ENCODE measurements at regions not wholly inside any gene's neighbourhood (a gene's known extent, or its start where the extent isn't known, plus 50 kb on each side); places are given as distances from the start of the nearest gene placed in this dataset.
"Not testable (repeated sequence)": the region's sequence is repeated elsewhere in the genome, so short reads cannot be mapped to it uniquely, and the experiment has no call there.

- DNase-seq (ENCODE audit: low read depth in 4 of 4, low spot score in 2 of 4): no peak
Measured at GRCh38 chr19:5290336-5291262, 50.0 kb downstream of the PTPRS start.

DNA sequence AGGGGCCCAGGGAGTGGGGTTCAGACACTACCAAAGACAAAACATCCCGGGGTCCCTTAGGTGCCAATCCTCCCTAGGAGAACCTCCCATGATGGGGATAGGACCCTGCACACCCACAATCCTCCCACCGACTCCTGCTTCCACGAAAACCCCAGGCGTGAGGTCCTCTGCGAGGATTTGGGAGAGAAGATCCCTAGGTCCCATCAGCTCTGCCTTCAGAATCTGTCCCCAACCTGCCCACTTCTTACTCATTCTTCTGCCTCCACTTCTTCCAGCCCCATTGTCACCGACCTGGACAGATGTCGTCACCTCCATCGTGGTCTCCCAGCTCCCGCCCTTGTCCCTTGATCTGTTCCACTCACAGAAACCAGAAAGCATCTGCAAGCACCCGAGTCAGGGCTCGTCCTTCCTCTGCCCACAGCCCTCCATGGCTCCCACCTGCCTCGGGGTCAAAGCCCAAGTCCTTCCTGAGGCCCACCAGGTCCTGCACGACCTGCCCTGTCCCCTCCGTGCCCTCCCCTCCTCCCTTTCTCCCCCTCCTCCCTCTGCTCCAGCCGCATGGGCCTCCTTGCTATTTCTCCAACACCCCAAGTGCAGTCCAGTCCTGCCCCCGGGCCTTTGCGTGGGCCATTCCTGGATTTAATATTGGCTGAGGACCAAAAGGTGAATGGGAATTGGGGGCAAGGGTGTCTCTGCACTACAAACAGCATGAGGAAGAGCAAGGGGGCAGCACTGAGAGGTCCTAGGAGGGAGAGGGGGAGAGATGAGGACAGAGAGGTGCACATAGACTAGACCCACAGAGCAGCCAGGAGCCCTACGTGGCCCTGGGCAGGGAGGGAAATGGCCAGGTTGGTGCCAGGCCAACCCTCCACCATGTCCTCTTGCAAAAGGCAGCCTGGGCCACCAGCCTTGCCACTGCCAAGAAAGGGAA, 51.3 kb downstream of the PTPRS start:
- no peak for DNase-seq (ENCODE audit: low read depth in 4 of 4, low spot score in 2 of 4)

- DNase-seq (ENCODE audit: low read depth in 4 of 4, low spot score in 2 of 4): no peak
Measured at GRCh38 chr19:5288347-5288739, 52.3 kb downstream of the PTPRS start.

DNA sequence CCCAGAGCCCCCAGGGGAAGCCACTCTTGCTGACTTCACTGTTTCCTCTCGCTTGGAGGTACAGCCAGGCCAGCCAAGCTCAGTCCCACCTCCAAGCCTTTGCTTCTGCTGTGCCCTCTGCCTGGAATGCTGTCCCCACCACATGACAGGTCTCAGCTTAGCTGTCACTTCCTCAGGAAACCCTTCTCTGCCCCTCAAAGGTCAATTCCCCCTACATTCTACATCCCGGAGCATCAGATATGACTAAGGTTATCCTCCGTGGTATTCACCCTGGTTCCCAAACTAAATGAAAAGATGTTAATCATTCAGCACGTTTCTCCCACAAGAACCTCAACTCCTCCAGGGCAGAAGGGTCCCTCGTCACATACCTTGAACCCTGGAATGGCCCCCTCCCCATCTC, 53.5 kb downstream of the PTPRS start:
- DNase-seq (ENCODE audit: low read depth in 4 of 4, low spot score in 2 of 4): no peak

GRCh38 chr19:5286465-5287029, 54.1 kb downstream of the PTPRS start:
- DNase-seq (ENCODE audit: low read depth in 4 of 4, low spot score in 2 of 4): no peak

GRCh38 chr19:5285955-5286354, 54.7 kb downstream of the PTPRS start:
- DNase-seq (ENCODE audit: low read depth in 4 of 4, low spot score in 2 of 4): no peak

DNA sequence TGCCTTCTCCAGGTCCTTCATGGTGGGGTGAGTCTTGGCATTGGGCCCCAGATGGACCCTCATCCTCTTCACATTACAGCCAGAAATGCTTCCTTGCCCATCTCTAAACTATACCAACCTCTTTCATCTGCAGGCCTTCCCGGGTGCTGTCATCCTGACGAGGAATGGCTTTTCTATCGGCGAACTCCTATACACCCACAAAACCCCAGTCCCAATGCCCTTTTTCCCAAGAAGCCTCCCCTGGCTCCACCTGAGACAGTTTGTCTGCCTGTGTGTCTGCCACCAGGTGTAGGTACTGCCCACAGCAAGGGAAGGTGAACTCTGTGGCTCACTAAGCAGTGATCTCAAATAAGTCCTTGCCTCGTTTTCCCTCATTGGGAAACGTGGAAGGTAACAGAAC, 55.3 kb downstream of the PTPRS start:
- DNase-seq (ENCODE audit: low read depth in 4 of 4, low spot score in 2 of 4): no peak

DNA sequence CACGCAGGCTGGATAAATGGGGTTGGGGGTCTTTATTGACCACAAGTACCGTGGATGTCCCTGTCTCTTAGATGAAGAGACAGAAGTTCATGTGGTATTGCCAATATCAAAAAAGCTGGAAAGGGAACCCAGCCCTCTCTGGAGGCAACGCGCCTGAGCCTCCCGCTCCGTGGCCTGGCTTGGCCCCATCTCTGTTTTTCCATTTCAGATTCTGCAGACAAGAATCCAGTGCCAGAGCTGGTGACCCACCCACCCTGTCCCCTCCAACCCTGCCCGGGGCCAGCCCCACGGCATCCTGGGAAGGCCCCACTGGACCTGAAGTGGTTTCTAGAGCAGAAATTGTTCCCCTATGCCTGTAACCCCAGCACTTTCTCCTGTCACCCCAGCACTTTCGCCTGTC, 57.7 kb downstream of the PTPRS start:
- DNase-seq (ENCODE audit: low read depth in 4 of 4, low spot score in 2 of 4): no peak

GRCh38 chr19:5281588-5281987, 59.0 kb downstream of the PTPRS start:
- DNase-seq (ENCODE audit: low read depth in 4 of 4, low spot score in 2 of 4): no peak

DNA sequence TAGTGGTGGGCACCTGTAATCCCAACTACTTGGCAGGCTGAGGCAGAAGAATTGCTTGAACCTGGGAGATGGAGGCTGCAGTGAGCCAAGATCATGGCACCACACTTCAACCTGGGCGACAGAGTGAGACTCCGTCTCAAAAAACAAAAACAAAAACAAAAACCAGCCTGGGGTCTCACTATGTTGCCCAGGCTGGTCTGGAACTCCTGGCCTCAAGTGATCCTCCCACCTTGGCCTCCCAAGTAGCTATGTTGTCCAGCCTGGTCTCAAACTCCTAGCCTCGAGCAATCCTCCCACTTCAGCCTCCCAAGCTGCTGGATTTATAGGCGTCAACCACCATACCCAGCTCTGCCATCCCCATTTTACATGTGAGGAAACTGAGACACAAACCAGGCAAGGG, 64.9 kb downstream of the PTPRS start:
- not testable (repeated sequence) for DNase-seq (ENCODE audit: low read depth in 4 of 4, low spot score in 2 of 4)

DNA sequence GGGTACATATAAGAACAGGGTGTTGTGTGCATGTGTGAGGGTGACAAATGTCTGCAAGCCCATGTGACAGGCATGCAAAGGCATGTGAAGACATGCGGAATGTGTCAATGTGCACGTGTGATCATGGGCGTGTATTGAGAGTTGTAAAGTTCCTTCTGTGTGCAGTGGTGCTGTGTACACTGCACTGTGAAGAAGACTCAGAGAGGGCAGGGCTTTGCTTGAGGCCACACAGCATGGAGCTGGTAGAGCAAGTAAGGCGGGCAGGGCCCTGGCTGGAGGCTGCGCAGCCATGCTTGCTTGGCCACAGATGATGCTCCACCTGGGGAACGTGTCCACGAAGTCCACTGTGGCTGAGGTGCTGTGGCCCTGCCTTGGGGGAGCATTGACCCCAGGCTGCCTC, 66.8 kb downstream of the PTPRS start:
- DNase-seq (ENCODE audit: low read depth in 4 of 4, low spot score in 2 of 4): no peak

DNA sequence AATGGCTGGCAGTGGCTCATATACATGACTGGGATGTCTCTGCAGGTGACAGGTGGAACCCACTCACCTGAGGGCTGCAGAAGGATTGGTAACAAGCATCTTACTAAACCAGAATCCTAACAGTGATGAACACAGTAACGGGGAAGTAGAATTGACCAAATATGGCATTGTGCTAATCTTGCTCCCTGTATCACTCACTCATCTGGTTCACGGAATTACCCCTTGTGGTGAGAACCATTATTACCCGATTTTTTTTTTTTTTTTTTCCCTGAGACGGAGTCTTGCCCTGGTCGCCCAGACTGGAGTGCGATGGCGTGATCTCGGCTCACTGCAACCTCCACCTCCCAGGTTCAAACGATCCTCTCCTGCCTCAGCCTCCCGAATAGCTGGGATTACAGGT, 69.5 kb downstream of the PTPRS start:
- no peak for DNase-seq (ENCODE audit: low read depth in 4 of 4, low spot score in 2 of 4)

- no peak for DNase-seq (ENCODE audit: low read depth in 4 of 4, low spot score in 2 of 4)
Measured at GRCh38 chr19:5269926-5270325, 70.7 kb downstream of the PTPRS start.

DNA sequence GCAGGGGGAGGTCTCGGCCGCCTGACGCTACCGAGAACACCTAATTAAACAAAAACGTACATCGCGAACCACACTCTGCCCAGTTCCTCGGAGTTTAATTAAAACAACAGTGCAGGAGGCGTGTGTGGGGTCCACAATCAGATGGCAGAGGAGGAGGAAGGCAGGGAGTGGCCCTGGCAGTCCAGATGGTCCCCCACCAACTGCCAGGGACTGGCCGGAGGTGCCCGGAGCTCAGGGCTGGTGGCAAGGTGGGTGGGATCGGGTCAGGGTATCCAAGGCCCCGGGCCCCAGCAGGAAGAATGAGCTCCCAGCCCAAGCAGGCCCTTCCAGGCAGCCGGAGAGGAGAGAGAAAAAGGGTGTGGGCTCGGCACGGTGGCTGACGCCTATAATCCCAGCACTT, 71.3 kb downstream of the PTPRS start:
- DNase-seq (ENCODE audit: low read depth in 4 of 4, low spot score in 2 of 4): no peak

DNA sequence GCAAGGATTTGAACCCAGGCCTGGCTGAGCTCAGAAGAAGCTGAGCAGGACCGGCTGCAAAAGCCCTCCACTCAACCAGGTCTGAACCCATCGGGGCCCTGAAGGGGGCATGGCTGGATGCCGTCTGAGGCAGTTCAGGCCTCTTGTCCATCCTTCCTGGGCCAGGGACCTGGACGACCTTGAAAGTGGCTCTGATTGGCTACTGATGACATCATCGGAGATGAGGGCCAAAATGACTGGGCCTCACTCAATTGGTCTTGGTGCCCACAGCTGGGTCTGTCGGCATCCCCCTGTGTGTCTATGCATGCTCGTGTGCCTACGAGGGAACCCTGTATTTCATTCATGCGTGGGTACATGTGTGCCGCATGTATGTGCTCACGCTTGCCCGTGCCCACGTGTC, 71.8 kb downstream of the PTPRS start:
- DNase-seq (ENCODE audit: low read depth in 4 of 4, low spot score in 2 of 4): no peak

DNA sequence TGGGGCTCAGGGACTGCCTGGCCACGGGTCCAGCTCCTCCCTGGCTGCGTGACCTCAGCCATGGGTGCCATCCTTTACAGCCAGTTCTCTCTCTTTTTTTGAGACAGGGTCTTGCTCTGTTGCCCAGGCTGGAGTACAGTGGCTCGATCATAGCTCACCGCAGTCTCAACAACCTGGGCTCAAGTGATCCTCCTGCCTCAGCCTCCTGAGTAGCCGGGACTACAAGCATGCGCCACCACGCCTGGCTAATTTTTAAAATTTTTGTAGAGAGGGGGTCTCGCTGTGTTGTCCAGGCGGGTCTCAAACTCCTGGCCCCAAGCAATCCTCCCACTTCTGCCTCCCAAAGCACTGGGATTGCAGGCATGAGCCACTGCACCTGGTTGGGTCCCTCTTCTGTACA, 75.4 kb downstream of the PTPRS start:
- DNase-seq (ENCODE audit: low read depth in 4 of 4, low spot score in 2 of 4): no peak

DNA sequence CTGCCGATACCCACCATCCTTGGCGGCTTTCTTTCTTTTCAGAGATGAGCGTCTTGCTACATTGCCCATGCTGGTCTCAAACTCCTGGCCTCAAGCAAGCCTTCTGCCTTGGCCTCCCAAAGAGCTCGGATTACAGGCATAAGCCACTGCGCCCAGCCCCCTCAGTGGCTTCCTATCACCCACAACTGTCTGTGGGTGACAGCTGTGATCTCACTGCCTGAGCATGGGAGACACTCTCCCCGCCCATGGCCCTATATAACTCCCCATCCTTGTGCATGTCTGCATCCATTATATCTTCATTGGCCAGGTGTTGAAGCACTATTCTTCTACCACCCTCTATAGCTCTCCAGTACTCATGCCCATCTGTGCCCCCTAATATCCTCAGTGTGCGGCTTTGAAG, 76.2 kb downstream of the PTPRS start:
- no peak for DNase-seq (ENCODE audit: low read depth in 4 of 4, low spot score in 2 of 4)

DNA sequence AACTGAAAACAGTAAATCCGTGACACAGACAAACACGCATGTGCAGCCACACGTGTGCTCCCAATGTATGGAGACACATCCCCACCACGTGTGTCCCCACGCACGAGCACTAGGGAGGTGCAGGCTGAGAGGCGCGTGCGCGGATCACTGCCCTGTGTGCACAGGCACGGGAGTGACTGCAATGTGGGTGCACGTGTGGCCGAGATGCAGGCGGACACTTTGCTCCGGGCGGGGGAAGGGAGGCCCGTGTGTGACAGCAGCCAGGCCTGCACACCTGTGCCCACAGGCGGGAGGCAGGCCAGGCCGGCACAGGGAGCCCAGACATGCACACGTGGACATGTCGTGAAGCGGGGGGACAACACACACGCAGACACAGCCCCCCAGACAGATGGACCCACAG, 77.0 kb downstream of the PTPRS start:
- DNase-seq (ENCODE audit: low read depth in 4 of 4, low spot score in 2 of 4): no peak

DNA sequence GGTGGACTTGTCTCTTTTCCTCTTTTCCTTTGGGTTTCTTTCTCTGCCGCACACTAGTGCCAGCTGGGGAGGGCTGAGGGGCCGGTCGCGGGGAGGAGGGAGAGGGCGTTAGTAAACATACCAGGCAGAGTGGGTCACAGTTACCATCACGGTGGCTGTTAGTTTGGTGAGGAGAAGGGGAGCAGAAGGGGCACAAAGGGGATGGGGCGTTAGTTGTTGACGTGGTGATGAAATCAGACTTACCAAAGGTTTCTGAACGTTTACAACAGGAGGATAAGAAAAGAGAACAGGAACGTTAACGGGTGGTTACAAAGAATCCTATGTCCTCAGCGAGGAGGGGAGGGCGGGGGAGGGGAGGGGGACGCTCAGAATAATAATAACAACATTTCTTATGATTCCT, 77.9 kb downstream of the PTPRS start:
- no peak for DNase-seq (ENCODE audit: low read depth in 4 of 4, low spot score in 2 of 4)

DNA sequence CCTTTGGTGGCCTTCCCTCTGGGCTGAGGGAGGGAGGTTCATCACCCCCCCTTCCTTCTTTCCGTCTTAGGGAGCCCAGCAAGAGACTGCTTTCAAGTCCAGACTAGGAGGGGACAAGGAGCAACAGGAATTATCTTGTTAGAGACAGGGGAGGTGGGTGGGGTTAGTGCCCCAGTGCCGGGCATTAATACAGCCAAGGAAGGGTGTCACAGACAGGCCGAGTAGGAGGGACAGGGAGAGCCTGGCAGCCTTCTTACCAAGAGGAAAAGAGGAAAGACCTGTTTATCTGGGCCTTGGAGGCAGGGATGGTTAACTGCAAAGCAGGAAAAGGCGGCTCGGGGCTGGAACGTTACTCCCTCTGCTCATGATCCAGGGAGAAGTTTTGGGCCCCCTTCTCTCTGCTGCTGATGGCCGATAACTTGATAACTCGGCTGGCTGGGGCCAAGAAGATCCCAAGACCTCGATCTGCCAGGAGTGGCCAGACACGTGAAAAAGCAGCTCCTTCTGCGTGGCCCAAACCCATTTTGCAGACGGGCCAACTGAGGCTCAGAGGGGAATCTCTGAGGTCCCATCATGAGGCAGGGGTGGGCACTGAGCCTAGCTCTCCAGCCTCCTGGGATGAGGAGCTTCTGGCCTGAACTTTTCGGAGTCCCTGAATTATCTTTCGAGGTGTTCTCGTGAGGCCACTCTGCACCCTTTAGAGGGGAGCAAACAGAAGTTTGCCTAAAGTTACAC, 79.3 kb downstream of the PTPRS start:
- DNase-seq (ENCODE audit: low read depth in 4 of 4, low spot score in 2 of 4): no peak

Measured in left renal cortex interstitium (tissue), 4 donors.